M059J (cell line): ENCODE measurements at regions not wholly inside any gene's neighbourhood (a gene's known extent, or its start where the extent isn't known, plus 50 kb on each side); places are given as distances from the start of the nearest gene placed in this dataset.
"Not testable (repeated sequence)": the region's sequence is repeated elsewhere in the genome, so short reads cannot be mapped to it uniquely, and the experiment has no call there.

Experiments
- DNase-seq: peaks from one replicate; pipeline ENCODE4 v3.0.0-alpha.2; 2012; ENCODE audit warnings: low read depth

DNA sequence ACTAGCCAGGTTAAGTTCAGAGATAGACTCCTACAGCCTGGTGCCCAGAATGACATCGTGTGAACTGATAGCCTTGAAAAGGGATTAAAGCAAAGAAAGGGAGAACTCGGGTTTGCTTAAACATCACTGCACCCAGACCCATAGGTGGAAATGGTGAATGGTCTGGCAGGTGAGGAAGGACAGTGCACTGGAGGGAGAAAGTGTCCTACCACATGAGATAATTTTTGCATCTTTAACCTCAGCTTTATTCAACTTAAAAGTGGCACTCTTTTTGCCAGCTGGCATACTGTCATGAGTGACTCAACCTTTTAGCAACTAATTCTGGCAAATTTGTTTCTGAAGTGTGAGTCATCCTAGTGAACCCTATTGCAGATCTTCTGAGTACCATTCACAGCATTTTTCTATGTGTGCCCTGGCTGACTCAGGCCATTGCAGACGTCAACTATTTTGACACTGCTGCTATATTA is 53.0 kb upstream of the DAPP1 start:
- DNase-seq, result peak; percentile 93

DNA sequence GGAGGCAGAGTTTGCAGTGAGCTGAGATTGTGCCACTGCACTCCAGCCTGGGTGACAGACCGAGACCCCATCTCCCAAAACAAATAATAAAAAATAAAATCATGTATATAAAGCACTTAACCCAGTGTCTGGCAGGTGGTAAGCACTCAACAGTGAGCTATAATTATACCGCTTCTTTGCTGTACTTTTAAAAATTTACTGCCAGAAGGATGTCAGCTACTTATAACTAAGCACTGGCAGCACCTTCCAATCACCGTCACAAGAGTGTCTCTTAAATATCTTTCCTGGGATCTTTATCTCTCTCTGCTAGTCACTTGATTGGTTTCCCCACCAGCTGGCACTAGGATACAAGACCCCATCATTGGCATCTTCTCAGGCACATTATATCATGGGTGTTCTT is 53.9 kb upstream of the DAPP1 start:
- DNase-seq, result no peak

DNA sequence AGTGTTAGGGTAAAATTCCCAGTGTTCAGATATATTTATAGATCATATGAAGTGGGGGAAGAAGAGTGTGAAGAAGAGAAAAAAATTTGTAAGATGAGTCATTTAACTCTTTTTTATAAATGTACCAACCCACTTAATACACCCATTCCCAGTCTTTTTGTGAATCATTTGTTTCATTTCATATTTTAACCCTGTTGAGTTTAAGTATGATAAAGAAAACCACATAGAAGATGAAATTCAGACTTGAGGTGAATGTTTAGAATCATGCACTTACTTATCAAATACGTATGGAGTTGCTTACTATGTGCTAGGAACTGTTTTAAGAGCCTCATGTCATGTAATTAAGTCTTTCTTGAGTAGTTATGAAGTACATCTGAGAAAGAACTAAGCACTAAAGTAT is 56.6 kb upstream of the DAPP1 start:
- no peak for DNase-seq

DNA sequence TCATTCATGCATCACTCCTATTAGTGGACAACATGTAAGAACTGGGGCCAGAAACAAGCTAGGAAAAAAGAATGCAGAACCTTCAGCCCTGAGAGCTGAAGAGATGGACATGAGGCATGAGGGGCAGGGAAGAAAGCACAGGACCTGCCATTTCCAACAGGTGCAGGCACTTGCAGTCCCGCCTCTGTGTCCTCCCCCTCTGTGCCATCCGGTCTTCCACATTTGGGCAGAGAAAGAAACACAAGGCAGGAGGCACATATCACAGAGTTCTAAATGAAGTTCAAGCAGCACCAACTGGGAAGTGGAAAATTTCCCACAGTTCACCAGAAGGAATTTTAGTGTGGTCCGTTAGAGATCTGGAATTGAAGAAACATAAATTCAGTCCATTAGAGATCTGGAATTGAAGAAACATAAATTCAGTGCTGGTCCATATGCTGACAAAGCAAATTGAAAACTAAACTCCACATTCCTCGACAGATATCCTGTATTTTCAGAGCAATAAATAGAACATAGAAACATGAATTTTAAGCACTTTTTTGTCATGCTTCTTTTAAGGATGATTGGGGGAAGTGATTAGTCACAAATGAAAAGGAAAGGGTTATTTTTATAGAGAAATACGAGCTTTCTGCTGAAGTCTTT is 57.2 kb upstream of the DAPP1 start:
- no peak for DNase-seq

DNA sequence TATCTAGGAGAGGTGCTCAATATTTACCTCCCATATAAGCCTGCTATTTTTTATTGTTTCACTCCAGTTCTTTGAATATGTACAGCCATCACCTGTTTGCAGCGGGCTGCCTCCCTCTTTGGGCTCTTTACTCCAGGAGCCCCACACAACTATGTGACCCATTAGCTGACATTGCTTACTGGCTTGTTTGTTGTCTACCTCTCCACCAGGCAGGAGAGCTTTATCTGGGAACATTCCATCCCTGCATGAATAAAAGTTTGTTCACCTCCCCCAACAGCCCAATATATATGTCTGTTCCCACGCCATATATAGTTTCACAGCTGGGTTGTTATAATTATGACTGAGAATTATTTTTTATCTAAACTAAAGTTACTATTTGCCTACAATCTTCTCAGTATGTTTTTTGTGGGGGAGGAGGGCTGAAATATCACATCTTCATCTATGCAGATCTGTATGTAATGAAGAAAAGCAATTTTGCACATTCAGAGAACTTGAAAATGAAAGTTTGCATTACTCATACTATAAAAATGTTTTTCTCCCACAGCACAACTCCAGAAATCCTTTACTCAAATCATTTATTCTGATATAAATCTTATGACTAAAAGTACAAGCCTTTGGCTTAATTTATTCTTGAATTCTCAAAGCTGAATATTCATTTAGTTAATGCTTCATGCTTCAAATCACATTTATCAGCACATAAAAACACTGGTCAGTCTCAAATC is 61.2 kb upstream of the DAPP1 start:
- DNase-seq, result peak; percentile 37

DNA sequence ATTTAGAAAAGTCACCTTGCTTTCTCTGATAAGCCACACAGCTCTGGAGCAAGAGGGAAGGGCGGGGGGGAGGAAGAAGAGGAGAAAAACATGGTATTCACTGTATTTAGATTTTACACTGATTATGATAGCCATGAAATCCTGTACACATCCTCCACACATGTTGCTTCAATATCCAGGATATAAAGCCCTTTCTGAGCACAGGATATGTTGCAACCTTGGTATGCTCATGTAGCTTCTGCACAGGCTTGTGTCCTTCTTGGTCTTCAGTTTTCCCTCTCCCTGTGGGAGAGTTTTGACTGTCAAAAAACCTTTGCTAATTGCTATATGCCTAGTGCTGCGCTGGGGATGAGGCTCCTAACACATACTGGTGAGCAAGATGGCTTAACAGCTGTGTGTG is 61.9 kb upstream of the DAPP1 start:
- no peak for DNase-seq

DNA sequence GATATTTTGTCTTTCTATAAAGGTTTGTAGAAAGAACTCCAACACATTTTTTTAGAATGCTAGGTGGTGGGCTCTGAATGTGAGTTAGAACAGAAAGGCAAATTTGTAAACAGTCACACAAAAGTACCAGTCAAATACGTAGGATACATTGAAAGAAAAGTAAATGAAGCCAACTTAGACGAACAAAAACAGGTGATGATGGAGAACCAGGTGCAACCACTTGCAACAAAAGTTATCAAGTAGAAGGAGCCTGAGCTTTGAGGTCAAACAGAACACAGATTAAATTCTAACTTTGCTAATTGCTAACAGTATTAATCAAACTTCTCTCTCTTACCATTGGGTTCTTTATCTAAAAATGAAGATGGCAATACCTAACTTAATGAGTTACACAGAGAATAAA is 62.7 kb upstream of the DAPP1 start:
- no peak for DNase-seq

DNA sequence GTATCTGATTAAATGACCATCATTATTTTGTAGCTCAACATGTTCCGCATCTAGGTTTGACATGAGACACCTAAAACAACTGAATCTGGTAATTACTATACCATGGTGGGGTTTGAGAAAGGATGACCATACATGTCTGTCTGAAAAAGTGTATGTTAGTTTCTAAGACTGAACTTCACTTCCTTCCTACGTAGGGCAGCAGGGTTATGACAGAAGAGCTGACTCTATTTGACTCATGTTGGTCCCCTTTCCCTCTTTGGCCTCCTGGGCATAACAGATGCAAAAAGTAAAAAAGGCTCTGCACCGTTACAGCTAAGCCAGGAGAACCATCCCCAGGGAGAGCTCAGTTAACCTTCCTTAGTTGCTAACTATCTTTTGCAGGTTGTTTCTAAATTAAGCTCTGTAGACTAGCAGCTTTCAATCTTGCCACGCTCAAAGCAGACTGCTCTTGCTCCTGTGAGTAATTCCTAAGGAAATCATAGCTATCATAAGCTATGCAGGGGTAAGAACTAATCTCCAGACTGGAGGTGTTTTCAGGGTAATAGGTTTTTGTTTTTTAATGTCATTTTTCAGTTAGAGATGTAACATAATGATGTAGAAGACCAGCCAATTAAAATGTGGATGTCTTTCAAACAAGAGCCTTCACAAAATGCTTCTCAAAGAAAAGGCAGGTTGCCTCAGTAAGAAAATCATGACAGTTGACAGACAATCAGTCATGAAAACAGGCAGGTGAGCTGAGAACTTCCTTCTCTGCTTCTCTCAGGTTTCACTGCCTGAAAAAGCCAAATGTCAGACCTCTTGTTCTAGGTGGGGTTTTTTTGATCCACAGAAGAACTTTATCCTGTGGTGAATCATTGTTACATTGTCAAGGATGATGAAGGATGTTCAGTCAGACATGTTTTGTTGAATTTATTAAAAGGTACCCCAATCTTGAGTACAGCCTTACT is 66.9 kb upstream of the DAPP1 start:
- no peak for DNase-seq

DNA sequence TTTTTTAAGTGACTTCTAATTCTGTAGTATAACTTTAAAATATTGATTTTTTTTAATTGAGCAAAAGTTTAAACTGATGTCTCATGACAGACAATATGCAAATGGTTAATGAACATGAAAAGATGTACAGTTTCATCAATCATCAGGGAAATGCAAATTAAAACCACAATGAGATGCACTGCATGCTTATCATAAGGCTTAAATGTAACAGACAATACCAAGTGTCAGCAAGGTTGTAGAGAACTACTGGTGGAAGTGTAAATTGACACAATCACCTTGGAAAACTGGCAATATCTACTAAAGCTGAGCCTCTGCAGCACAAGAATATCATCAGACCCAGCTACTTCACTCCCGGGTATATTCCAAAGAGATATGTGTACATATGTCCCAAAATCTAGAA is 70.2 kb upstream of the DAPP1 start:
- no peak for DNase-seq

DNA sequence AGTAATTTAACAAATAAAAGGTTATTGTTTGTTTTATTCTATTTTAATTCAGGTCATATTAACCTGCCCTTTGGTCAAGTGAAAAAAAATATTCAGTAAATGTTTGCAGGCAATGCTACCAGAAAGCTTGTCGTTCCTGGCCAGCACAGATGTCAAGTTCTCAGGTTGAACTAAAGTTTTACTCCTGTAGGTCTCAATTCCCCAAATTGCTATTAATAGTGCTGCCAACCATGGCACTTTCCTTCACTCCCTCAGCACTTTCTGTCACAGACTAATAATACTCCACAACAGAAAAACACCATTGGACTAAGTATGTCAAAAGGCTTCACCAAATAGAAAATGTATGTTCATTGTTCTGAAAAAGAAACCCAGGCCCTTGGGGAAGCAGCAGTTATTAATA is 79.2 kb upstream of the C4orf54 start:
- DNase-seq, result no peak

DNA sequence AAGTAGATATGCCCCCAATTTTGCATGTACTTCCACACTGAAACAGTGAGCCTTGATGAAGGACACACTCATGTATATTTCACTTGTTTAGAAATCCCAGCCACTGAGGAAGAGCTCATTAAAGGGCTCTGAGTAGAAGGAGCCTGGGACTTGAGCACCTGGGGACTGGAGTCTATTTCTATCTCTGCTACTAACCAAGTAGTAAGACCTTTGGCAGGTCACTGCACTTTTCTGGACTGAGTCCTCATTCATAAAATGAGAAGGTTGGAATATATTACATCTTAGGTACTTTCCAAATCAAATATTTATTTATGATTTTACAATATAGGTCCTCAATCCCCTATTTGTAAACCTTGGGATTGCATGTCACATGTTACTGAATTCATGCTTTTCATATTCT is 78.2 kb upstream of the C4orf54 start:
- no peak for DNase-seq

DNA sequence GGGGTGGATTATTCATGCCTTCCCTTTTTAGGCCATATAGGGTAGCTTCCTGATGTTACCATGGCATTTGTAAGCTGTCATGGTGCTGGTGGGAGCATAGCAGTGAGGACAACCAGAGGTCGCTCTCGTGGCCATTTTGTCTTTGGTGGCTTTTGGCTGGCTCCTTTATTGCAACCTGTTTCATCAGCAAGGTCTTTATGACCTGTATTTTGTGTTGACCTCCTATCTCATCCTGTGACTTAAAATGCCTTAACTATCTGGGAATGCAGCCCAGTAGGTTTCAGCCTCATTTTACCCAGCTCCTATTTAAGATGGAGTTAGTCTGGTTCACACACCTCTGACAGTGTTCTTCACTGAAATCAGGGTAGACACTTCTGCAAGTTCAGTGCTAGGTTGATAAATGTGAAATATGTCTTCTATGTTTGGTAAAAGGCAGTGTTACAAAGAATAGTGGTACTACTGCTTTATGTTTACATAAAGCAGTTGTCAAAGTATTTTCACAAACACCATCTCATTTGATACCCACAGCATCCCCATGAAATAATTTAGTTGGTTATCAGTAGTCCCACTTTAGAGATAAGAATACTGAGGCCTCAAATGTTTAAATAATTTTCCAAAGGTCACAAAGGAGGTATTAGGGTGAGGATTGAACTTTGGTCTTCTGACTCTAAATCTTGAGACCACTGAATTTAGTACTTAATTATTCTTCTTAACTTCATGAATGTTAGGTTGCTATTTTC is 77.1 kb upstream of the C4orf54 start:
- no peak for DNase-seq

DNA sequence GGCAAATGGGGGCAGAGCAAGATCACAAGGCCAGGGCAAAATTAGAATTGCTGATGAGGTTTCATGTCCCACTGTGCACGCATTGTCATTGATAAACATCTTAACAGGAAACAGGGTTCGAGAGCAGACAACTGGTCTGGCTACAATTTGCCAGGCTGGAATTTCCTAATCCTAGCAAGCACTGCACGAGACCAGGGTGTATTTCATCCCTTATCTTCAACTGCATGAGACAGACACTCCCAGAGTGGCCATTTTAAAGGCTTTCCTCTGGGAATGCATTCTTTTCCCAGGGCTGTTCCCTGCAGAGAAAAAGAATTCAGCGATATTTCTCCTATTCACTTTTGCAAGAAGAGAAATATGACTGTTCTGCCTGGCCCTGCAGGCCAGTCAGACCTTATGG is 75.8 kb upstream of the C4orf54 start:
- not testable (repeated sequence) for DNase-seq

DNA sequence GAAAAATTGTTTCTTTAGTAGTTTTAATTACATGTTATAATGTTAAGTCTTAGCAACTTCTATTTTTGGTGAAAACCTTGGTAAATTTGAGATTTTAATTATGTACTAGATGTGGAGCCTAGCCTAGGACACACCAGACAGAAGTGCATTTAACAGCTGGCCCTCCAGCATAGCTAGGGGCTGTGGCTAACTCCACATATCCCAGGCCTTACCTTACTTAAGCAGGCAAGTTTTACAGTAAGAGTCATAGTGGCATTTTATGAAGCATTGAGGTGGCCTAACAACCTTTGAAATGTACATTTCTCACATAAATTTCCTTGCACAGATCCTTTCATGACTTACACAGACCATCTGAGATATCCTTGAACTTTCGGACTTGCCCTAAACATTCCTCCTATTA is 71.6 kb upstream of the C4orf54 start:
- no peak for DNase-seq

DNA sequence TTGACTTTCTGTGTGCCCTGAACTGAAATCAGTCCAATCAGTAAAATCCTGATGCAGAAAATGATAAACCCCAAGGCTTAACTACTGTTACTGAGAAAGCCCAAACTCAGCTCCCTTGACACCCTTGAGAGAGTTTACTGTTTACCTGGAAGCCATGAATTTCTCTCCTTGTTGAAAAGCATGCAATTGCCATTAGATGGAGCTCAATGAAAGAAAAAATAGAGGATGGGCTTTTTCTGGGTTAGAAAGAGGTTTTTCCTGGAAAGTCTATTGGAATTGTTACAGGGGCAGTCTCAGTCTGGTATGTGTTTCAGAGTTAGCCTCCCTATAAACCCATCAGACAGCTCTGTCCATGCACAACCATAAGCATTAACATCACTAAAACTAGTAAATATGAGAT is 66.4 kb upstream of the C4orf54 start:
- peak; percentile 15 for DNase-seq

DNA sequence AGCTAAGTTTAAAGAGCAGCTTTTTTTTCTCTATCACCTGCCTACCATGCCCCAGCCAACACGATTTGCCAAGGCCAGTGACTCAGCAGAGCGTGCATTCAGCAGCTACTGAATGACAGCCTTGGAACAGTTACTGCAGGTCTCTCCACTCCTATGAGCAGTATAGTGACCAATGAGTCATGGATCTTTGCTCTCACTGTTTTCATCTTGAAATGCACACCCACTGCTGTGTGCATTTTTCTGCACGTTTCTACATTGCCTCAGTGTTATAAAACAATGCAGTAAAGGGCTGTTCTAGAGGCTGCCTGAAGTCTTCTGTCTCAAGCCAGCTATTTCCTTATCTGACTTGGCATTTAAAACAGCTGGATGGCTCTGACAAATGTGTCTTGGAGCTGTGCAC is 66.0 kb upstream of the C4orf54 start:
- DNase-seq, result peak; percentile 83

DNA sequence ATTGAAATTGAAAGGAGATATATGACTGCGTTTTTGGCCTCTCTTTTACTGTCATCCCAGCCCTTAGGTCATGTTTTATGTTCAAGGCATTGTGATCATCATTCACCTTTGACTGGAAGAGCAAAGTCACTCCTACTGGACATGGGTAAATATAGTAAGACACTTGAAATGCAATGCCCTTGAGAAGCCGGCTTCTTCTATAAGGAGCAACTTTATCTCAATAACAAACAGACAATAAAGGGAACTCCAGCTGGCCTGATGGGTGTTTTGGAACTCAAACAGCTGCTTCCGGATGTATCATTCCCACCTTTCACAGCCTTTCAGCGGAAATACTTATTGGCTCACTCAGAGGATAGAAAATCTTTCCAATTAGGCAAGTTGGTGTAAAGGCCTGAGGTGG is 65.1 kb upstream of the C4orf54 start:
- no peak for DNase-seq

DNA sequence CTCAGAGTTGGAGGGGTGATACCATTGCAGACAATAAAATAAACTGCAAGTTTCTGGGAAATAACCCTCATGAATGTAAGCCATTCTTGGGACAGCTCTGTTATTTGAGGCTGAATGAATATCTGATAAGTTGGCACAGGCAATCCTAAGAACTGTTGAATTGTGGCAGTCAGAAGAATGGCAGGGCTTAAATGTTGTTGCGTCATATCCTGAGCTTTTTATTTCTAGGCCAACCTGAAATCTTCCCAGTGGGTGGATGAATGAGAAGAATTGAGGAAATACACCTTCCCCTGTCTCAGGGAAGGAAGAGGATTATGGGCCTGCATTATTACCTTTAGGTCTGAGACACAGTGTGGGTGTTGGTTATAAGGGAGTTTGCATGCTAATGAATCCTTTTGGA is 64.4 kb upstream of the C4orf54 start:
- DNase-seq, result no peak

DNA sequence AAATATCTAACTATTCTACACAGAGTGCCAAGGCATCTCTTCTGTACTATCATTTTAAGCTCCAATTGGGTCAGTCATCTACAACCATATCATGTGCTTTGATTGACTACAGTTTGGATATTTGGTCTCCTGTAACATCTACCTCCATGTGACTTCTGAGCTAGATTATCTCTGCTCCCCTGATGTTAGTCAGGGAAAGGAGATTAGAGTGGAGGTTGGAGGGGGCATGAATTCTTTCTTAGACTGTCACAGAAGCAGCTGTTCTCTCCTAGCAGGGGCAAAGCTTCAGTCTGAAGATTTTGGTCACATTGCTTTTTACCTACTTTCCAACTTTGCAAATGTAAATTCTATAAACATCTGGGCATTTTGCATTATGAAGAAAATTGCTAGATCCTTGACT is 62.6 kb upstream of the C4orf54 start:
- no peak for DNase-seq

DNA sequence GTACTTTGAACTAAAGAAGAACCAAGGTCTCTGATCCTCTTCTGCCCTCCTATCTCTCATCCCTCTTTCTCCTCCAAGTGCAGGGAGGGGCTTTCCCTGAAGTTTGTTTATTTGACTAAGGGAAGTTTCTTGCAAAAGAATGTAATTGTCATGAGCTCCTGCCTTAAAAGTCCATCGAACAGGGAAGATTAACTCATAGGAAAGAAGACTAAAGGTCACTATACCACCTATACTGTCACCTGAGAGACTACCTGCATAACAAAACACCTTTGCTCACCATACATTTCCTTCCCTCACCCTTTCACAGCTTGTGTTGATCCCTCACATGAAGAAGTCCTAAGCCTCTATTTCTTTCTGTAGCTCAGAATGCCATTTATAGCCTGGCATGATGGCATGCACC is 59.4 kb upstream of the C4orf54 start:
- no peak for DNase-seq

DNA sequence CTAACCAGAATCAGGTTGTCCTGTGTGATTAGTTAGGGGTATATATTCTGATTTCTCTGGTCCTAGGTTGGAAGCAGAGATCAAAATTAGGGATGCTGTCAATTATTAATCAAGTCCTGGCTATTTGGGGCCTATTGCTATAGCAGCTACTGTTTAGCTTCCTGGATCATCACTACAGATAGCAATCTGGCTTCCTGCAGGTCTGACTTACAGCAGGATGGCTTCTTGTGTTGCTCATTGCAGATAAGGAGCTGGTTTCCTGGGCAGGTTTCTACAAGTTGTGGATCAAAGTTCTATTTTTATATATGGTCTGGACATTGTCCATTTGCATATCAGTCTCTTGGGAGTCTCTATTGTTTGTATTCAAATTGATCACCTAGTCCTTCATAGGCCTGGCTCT is 57.7 kb upstream of the C4orf54 start:
- DNase-seq, result no peak

DNA sequence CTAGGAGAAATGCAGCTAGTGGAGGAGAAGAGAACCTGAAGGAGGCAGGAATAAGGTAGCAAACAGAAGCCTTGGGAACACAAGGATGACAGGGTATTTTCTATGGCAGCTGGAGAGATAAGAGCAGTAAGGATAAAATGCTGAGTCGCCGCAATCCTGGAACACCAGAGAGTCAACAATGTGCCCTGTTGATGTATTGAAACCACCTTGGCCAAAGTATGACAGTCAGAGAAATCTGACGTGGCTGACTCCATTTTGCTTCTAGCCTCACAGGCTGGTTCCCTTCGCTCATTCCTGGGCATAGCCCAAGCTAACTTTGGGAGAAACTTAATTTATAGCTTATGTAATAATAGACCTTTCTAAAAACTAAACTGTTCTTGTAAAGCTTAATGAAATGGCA is 56.6 kb upstream of the C4orf54 start:
- DNase-seq, result no peak
